ENCODE measurements at regions not wholly inside any gene's neighbourhood (a gene's known extent, or its start where the extent isn't known, plus 50 kb on each side); places are given as distances from the start of the nearest gene placed in this dataset.

GRCh38 chr6:122075084-122075838 lies 324.2 kb upstream of the HSF2 start:
- no peaks in the 10 kb centered on the region for H3K79me1 ChIP-seq (ENCODE audit: insufficient read depth, low read depth, low read length, poor library complexity, severe bottlenecking)
- no peak overlapping the region for H2BK120ac ChIP-seq (ENCODE audit: low read depth, low read length, poor library complexity, severe bottlenecking)
- no peak overlapping the region for H4K5ac ChIP-seq (ENCODE audit: insufficient read length, low read depth, low read length)
- H2BK12ac ChIP-seq (ENCODE audit: insufficient read length, low read depth, low read length) = no peak overlapping the region
- H3K23me2 ChIP-seq (ENCODE audit: insufficient read length, low read depth, low read length, poor library complexity, severe bottlenecking) = no peaks in the 10 kb centered on the region
- H2BK15ac ChIP-seq (ENCODE audit: low read depth, low read length) = no peak overlapping the region
- H2AK5ac ChIP-seq (ENCODE audit: insufficient read length, low read length) = no peak overlapping the region
- H3K56ac ChIP-seq (ENCODE audit: insufficient read length, low read depth, low read length) = no peak overlapping the region
- H3K9ac ChIP-seq (ENCODE audit: extremely low read depth, insufficient read length, low read length) = no peak overlapping the region
- H3K79me2 ChIP-seq (ENCODE audit: insufficient read depth, low read length) = no peaks in the 10 kb centered on the region
- H3K27ac ChIP-seq (ENCODE audit: insufficient read length, low read depth, low read length) = no peak overlapping the region
- H3K14ac ChIP-seq (ENCODE audit: insufficient read depth, low read length) = no peak overlapping the region
- no peak overlapping the region for H3K23ac ChIP-seq (ENCODE audit: insufficient read length, low read depth, low read length)
- Mint-ChIP-seq H3K9me3 (no peaks in the 10 kb centered on the region), H3K27ac (peak overlapping the region; percentile 21 to 75 (median 65); a peak in 6 of 7 replicates), H3K4me1 (peaks cover 4 to 9% of the 10 kb centered on the region in 2 experiments), H3K36me3 (ENCODE audit: insufficient read depth in 1 of 3, low read depth in 3 of 3) (no peaks in the 10 kb centered on the region), H3K27me3 (ENCODE audit: low read depth) (no peaks in the 10 kb centered on the region), H3K4me3 (no peak overlapping the region; a peak in 1 of 5 replicates)
- no peaks in the 10 kb centered on the region for H4K20me1 ChIP-seq (ENCODE audit: control insufficient read depth, insufficient read depth, insufficient read length)
- no peak overlapping the region for H3T11ph ChIP-seq (ENCODE audit: low read length)
- H2BK20ac ChIP-seq (ENCODE audit: low read depth, low read length, poor library complexity, severe bottlenecking) = no peak overlapping the region
- no peak for DNase-seq
- TF ChIP-seq, protein P1, sequence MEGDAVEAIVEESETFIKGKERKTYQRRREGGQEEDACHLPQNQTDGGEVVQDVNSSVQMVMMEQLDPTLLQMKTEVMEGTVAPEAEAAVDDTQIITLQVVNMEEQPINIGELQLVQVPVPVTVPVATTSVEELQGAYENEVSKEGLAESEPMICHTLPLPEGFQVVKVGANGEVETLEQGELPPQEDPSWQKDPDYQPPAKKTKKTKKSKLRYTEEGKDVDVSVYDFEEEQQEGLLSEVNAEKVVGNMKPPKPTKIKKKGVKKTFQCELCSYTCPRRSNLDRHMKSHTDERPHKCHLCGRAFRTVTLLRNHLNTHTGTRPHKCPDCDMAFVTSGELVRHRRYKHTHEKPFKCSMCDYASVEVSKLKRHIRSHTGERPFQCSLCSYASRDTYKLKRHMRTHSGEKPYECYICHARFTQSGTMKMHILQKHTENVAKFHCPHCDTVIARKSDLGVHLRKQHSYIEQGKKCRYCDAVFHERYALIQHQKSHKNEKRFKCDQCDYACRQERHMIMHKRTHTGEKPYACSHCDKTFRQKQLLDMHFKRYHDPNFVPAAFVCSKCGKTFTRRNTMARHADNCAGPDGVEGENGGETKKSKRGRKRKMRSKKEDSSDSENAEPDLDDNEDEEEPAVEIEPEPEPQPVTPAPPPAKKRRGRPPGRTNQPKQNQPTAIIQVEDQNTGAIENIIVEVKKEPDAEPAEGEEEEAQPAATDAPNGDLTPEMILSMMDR (conservative IDR thresholded peaks at IDR 0.05) = no peak
- H4K8ac ChIP-seq (replicated peaks; ENCODE audit: insufficient read length, low read depth, low read length) = no peak overlapping the region
- no peaks in the 10 kb centered on the region for H3K27me3 ChIP-seq (ENCODE audit: insufficient read depth, low read length)
- no peak overlapping the region for H3K4me2 ChIP-seq (ENCODE audit: insufficient read depth, insufficient read length, low read length)
- H2BK5ac ChIP-seq (ENCODE audit: insufficient read length, low read length) = no peak overlapping the region
- H3K4ac ChIP-seq (ENCODE audit: low read depth, low read length) = no peak overlapping the region
- H2AFZ ChIP-seq (ENCODE audit: low read length) = no peak overlapping the region
- H3K18ac ChIP-seq (ENCODE audit: insufficient read length, low read depth, low read length) = no peak overlapping the region
- H3K9me3 ChIP-seq (ENCODE audit: control insufficient read depth, low read depth, low read length) = no peaks in the 10 kb centered on the region
- no peak overlapping the region for H4K91ac ChIP-seq (ENCODE audit: insufficient read length, low read depth, low read length)
- H3K4me1 ChIP-seq (ENCODE audit: insufficient read depth, low read length) = peaks cover 3% of the 10 kb centered on the region; the same call in 1 of the 2 replicates

Data from H9 (cell line).